ENCODE measurements at regions not wholly inside any gene's neighbourhood (a gene's known extent, or its start where the extent isn't known, plus 50 kb on each side); places are given as distances from the start of the nearest gene placed in this dataset.

GRCh38 chr4:123976819-123977218 lies 580.2 kb downstream of the SPRY1 start:
- Histone ChIP-seq H3K27ac (peak overlapping the region in 7 of 21 experiments; percentile 9 to 60 (median 47)), H3K4me3 (no peak overlapping the region)

DNA sequence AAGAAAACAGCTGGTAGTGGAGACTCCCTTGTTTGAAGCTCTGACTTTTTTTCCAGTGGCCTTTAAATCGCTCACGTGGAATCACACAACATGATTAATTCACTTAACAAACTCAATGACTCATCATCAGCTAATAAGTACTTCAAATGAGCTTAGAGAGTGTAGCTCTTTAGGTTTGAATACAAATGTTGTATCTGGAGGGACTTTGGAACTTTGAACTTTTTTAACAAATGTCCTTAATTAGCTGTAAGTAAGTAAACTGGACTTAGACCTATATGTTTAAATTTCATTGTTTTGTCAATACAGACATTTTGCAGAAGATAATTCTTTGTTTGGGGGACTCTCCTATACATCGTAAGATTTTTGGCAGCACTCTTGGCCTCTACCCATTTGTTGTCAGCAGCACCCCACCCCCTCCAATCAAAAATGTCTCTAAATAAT lies 581.1 kb downstream of the SPRY1 start:
- peak overlapping the region in 3 of 21 experiments; percentile 9 to 48 (median 45) for H3K27ac ChIP-seq
- H3K4me3 ChIP-seq, result no peak overlapping the region

DNA sequence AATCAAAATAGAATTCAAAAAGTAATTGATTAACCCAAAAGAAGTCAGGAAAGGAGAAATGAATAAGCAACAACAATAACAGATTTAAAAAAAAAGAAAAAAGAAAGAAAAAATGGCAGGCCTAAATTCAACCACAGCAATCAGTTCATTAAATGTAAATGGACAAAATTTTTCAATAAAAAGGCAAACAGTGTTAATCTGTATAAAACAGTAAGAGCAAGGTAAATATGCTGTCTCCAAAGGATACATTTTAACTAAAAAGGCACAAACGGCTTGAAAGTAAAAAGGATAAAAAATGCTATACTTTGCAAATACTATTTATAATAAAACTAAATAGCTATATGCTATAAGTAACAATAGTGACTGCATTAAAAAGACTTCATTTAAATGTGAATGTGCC lies 582.0 kb downstream of the SPRY1 start:
- no peak overlapping the region for H3K4me3 ChIP-seq
- H3K27ac ChIP-seq, result no peak overlapping the region

GRCh38 chr4:123980736-123981300 lies 584.2 kb downstream of the SPRY1 start:
- H3K4me3 ChIP-seq, result no peak overlapping the region

DNA sequence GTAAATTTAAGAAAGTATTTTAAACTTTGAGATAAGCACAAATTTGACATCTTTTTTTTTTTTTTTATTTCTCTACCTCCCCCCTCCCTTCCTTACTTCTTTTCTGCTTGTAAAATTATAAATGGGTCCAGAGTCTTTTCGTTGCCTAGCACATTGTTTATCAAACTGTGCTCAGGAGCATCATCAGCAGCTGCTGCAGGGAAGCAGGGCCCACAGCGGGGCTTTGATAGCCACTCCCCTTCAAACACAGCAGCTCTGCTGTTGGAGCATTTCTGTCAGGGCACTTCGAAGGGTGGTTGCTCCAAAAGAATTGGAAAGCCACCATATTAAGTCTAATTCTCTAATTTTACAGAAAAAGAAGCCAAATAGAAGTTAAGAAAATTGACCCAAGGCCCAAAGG lies 588.3 kb downstream of the SPRY1 start:
- no peak overlapping the region for H3K4me3 ChIP-seq

More at GRCh38 chr4:123980736-123981300, 584.2 kb downstream of the SPRY1 start:
- H3K27ac ChIP-seq, result peak overlapping the region in 1 of 21 experiments; percentile 16

DNA sequence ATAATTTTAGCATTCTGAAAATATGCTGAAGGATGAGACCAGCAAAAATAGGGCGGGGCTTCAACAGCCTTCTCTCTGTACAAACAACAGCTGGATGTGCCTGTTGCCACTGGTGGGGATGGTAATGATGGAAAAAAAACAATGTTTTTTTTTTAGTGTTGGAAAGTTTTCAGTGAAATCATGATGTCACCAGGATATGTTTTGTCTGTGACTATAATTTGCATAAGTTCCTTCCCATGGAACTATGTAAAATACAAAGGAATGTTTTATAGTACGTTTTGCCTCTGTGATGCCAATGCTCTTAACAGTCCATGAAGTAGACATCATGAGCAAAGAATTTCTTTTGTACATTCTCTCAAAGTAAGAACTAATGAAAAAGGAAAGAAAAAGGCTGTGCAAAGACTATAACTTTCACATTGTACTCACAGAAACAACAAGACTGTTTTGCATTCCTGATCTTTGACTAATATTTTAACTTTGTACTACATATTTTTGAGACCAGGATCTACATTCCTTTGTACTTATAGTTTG lies 589.7 kb downstream of the SPRY1 start:
- Histone ChIP-seq H3K4me3 (no peak overlapping the region), H3K27ac (peak overlapping the region in 9 of 21 experiments; percentile 0 to 84 (median 45))

More for the DNA sequence above, 588.3 kb downstream of the SPRY1 start:
- peak overlapping the region in 6 of 21 experiments; percentile 3 to 84 (median 38) for H3K27ac ChIP-seq

DNA sequence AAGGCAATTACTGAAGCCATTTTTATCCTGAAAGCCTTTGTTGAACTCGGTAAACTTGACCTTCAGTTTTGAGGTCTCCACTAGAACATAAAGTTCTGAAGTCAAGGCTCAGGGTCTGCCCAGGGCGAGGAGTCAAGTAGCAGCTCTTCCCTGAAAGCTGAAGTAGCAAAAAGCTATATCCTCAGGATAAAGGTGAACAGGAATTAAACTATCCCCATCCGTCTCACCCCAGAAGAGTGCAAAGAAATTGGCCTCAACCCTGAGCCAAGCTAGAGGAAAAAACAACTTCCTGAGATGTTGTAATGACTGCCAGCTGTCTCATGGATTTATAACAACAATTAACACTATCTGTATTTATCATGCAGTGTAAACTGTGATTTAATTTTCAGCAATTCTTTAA lies 590.8 kb downstream of the SPRY1 start:
- no peak overlapping the region for H3K4me3 ChIP-seq
- peak overlapping the region in 5 of 21 experiments; percentile 0 to 84 (median 66) for H3K27ac ChIP-seq

DNA sequence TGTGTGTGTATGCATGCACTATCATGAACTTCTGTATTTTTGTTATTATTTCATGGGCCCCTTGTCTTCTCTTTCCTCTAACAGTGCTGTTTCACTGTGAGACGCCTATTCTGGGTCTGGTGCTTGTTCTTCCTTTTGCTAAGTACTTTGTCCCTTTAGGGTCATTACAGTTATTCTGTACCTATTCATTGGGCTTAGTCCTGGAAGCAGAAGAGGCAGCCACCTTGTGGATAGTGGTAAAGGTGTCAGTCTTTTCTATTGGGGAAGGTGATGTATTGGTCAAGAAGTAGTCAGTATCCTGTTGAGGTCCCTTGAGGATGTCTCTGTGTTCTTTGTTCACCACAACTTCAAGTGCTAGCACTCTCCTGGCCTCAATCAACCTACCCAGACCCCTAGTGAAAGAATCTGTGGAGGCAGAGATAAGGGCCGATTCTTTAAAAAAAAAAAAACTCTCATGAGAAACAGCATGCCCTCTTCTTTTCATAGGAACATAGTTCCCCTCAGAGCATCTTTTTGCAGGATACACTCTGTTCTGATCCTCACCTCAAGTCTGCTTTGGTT lies 593.8 kb downstream of the SPRY1 start:
- H3K4me3 ChIP-seq, result no peak overlapping the region
- no peak overlapping the region for H3K27ac ChIP-seq

GRCh38 chr4:123994917-123995316 lies 598.3 kb downstream of the SPRY1 start:
- Histone ChIP-seq H3K4me3 (no peak overlapping the region), H3K27ac (no peak overlapping the region)

DNA sequence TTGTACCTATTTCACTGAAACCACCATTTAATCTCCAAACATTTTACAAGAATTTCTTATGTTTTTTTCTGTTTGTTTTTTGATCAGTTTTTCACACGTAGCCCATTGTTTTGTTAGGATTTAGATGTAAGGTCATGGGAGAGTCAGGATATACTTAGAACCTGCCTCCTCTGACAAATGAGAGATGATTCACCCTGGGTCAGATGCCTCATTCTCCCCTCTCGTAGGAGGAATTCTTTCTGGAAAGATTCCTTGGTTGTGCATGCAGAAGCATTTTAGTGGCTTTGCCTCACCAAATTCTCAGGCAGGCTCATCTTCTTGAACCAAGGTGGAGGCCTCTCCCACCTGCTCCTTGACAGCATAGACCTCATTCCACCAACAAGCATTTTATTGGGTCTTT lies 599.3 kb downstream of the SPRY1 start:
- Histone ChIP-seq H3K4me3 (no peak overlapping the region), H3K27ac (no peak overlapping the region)

GRCh38 chr4:123996718-123997510 lies 600.3 kb downstream of the SPRY1 start:
- Histone ChIP-seq H3K4me3 (no peak overlapping the region), H3K27ac (peak overlapping the region in 1 of 21 experiments; percentile 22)

GRCh38 chr4:123997776-123998449 lies 601.3 kb downstream of the SPRY1 start:
- no peak overlapping the region for H3K4me3 ChIP-seq
- H3K27ac ChIP-seq, result no peak overlapping the region

GRCh38 chr4:124000233-124000632 lies 603.6 kb downstream of the SPRY1 start:
- no peak overlapping the region for H3K4me3 ChIP-seq
- no peak overlapping the region for H3K27ac ChIP-seq

- H3K27ac ChIP-seq, result no peak overlapping the region
These were observed 619.2 kb downstream of the SPRY1 start for GRCh38 chr4:124015766-124016165.

DNA sequence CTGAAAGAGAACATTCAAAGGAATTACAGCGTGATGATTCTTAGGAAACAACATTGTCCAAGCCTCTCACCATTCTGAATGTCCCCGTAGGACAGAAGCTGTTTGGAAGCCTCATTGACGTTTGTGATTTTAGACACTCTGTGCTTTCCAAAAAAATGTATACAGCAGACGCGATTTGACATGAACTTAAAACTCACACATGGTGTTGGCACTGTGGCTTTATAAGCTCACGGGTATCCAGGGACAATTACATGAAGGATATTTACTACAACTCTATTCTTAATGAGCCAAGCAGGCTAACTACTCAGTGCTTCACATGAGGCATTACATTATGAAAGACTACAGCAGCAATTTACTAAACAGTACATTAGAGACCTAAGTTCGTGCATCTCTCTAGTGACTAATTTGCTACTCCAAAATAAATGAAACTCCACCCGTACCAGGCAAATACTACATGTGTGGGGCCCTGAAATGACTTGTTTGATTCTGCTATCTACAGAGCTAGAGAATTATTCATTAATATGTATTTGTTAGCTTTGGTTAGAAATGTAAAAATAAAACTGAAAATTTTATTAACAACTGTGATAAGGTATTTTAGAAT lies 620.7 kb downstream of the SPRY1 start:
- H3K4me3 ChIP-seq, result no peak overlapping the region
- no peak overlapping the region for H3K27ac ChIP-seq

More at GRCh38 chr4:124015766-124016165, 619.2 kb downstream of the SPRY1 start:
- H3K4me3 ChIP-seq, result no peak overlapping the region

DNA sequence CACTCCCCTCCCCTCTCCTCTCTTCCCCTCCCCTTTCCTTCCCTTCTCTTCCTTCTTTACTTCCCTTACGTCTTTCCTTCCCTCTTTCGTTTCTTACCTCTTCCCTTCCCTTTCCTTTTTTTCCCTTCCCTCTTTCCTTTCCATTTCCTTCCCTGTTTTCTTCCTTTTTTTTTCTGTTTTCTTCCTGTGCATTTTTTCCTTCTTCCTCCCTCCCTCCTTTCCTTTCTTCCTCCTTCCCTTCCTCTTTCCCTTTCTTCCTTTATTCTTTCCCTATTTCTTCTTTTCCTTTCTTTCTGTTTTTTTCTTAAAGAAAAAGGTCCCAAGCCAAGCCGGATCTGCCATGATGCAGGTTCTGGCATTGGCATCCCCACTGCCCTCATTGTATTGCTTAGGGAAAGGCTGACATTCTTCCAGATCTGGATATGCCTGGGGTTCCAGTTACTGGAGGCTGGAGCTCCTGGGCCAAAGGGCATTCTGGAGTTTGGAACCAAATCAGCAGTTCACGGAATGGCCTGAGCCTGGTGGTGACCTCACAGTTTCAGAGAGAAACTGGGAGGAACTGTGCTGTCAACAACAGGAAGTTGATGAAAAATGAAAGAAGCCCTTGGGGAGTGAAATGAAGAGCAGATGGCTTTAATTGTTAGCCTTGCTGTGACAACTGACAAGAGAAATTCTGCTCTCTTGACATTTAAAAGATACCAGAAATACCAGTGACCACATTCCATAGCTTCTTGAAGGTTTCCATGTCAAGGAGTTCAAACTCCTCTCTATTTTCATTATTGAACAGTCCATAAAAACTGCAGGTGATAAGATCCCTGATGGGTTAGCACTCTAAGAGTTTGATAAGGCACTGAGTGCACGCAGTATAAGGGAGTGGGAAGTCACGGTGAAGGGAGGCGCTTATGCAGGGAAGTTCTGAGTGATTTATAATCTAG lies 622.1 kb downstream of the SPRY1 start:
- H3K27ac ChIP-seq, result peak overlapping the region in 14 of 21 experiments; percentile 4 to 74 (median 56)
- H3K4me3 ChIP-seq, result no peak overlapping the region

- Histone ChIP-seq H3K4me3 (no peak overlapping the region), H3K27ac (peak overlapping the region in 9 of 21 experiments; percentile 5 to 74 (median 40))
These were observed 623.4 kb downstream of the SPRY1 start for GRCh38 chr4:124019749-124020549.

GRCh38 chr4:124025000-124025399 lies 628.4 kb downstream of the SPRY1 start:
- H3K4me3 ChIP-seq, result no peak overlapping the region
- H3K27ac ChIP-seq, result no peak overlapping the region

All from skin epidermis (tissue), 12 donors.